ENCODE measurements at regions not wholly inside any gene's neighbourhood (a gene's known extent, or its start where the extent isn't known, plus 50 kb on each side); places are given as distances from the start of the nearest gene placed in this dataset.
"Not testable (repeated sequence)": the region's sequence is repeated elsewhere in the genome, so short reads cannot be mapped to it uniquely, and the experiment has no call there.

GRCh38 chr10:28365840-28366239 lies 63.0 kb upstream of the MPP7 start:
- DNase-seq: no peak
- intact Hi-C loops (cut with DNase I): no loop called here
- Histone ChIP-seq H3K27me3 (no peaks in the 10 kb centered on the region), H3K4me1 (peaks cover 0 to 14% (median 9%) of the 10 kb centered on the region in 3 donors), H3K27ac (no peak overlapping the region), H3K36me3 (no peaks in the 10 kb centered on the region), H3K9me3 (no peaks in the 10 kb centered on the region), H3K4me3 (no peak overlapping the region)
- WGBS, 2 donors: 36 to 39% methylated on average over 2 of the region's 2 CpGs
- TF ChIP-seq CTCF (IDR thresholded peaks at IDR 0.05) (no peak), POLR2A (IDR thresholded peaks at IDR 0.05) (no peak)

- WGBS, 2 donors: 66 to 67% methylated on average over 7 of the region's 7 CpGs
- intact Hi-C loops (cut with DNase I): no loop called here
- no peak for DNase-seq
- H3K4me1 ChIP-seq: peaks cover 0 to 14% (median 9%) of the 10 kb centered on the region in 3 donors
- no peak overlapping the region for H3K4me3 ChIP-seq
- no peak overlapping the region for H3K27ac ChIP-seq
- no peaks in the 10 kb centered on the region for H3K9me3 ChIP-seq
- no peak for TF ChIP-seq CTCF (IDR thresholded peaks at IDR 0.05)
- TF ChIP-seq POLR2A (IDR thresholded peaks at IDR 0.05): no peak
- H3K27me3 ChIP-seq: no peaks in the 10 kb centered on the region
- H3K36me3 ChIP-seq: no peaks in the 10 kb centered on the region
Measured at GRCh38 chr10:28366994-28367393, 64.1 kb upstream of the MPP7 start.

- H3K27me3 ChIP-seq: no peaks in the 10 kb centered on the region
- WGBS, 2 donors: 66 to 69% methylated on average over 6 to 9 of the region's 9 CpGs
- no peak for DNase-seq
- no peak for TF ChIP-seq CTCF (IDR thresholded peaks at IDR 0.05)
- TF ChIP-seq POLR2A (IDR thresholded peaks at IDR 0.05): no peak
- H3K9me3 ChIP-seq: no peaks in the 10 kb centered on the region
- no peak overlapping the region for H3K4me3 ChIP-seq
- no peaks in the 10 kb centered on the region for H3K36me3 ChIP-seq
- peaks cover 0 to 14% (median 9%) of the 10 kb centered on the region in 3 donors for H3K4me1 ChIP-seq
- H3K27ac ChIP-seq: peak overlapping the region in 2 of 4 donors; percentile 21 to 60
- intact Hi-C loops (cut with DNase I): no loop called here
Measured at GRCh38 chr10:28367413-28367812, 64.5 kb upstream of the MPP7 start.

GRCh38 chr10:28367929-28368484 lies 65.1 kb upstream of the MPP7 start:
- WGBS, 2 donors: 37 to 53% methylated on average over 9 of the region's 9 CpGs
- Histone ChIP-seq H3K27me3 (no peaks in the 10 kb centered on the region), H3K4me1 (peaks cover 0 to 14% (median 9%) of the 10 kb centered on the region in 3 donors), H3K36me3 (no peaks in the 10 kb centered on the region), H3K4me3 (no peak overlapping the region), H3K9me3 (no peaks in the 10 kb centered on the region), H3K27ac (peak overlapping the region in 2 of 4 donors; percentile 21 to 60)
- TF ChIP-seq CTCF (IDR thresholded peaks at IDR 0.05): no peak
- no peak for TF ChIP-seq POLR2A (IDR thresholded peaks at IDR 0.05)
- DNase-seq: no peak
- intact Hi-C loops (cut with DNase I): no loop called here

- intact Hi-C loops (cut with DNase I): no loop called here
- Histone ChIP-seq H3K27ac (no peak overlapping the region), H3K4me1 (peaks cover 0 to 22% (median 9%) of the 10 kb centered on the region in 3 donors), H3K36me3 (no peaks in the 10 kb centered on the region), H3K4me3 (no peak overlapping the region), H3K9me3 (no peaks in the 10 kb centered on the region), H3K27me3 (no peaks in the 10 kb centered on the region)
- WGBS, 2 donors: 100% methylated on average over 2 of the region's 2 CpGs
- TF ChIP-seq POLR2A (IDR thresholded peaks at IDR 0.05): no peak
- TF ChIP-seq CTCF (IDR thresholded peaks at IDR 0.05): no peak
- DNase-seq: no peak
Measured at GRCh38 chr10:28370107-28370835, 67.4 kb upstream of the MPP7 start.

GRCh38 chr10:28371638-28372037 lies 68.8 kb upstream of the MPP7 start:
- 87 to 100% methylated on average over 1 of the region's 1 CpG for WGBS, 2 donors

More at GRCh38 chr10:28371638-28372037, 68.8 kb upstream of the MPP7 start:
- H3K9me3 ChIP-seq; DNase-seq; H3K27me3 ChIP-seq; H3K36me3 ChIP-seq; H3K27ac ChIP-seq; intact Hi-C loops (cut with DNase I); H3K4me3 ChIP-seq: not testable (repeated sequence)
- H3K4me1 ChIP-seq: peaks cover 0 to 31% (median 9%) of the 10 kb centered on the region in 3 donors

Data from esophagus squamous epithelium (tissue), 5 donors.